ENCODE measurements at regions not wholly inside any gene's neighbourhood (a gene's known extent, or its start where the extent isn't known, plus 50 kb on each side); places are given as distances from the start of the nearest gene placed in this dataset.

GRCh38 chr2:128436479-128437203 is 118.0 kb upstream of the HS6ST1 start:
- no peak for DNase-seq (ENCODE audit: low read depth, low spot score)

DNA sequence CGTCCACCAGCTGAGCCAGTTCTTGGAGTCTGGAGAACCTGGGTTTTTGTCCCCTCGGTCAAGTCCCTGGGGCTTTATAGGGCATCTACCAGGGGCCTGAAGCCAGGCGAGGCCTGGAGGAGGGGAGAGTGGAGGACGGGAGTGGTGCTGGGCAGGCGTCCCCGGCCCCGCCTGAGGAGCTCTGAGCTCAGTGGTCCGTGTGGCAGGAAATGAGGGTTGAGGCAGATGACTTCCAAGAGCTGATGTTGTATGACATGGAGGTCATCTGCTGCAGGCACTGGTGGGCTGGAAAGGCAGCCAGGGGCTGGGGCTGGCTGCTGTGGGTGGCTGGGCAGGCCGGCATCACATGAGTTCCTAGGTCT is 118.5 kb upstream of the HS6ST1 start:
- no peak for DNase-seq (ENCODE audit: low read depth, low spot score)

GRCh38 chr2:128438091-128438490 is 119.4 kb upstream of the HS6ST1 start:
- no peak for DNase-seq (ENCODE audit: low read depth, low spot score)

- no peak for DNase-seq (ENCODE audit: low read depth, low spot score)
Measured at GRCh38 chr2:128438586-128438985, 119.9 kb upstream of the HS6ST1 start.

DNA sequence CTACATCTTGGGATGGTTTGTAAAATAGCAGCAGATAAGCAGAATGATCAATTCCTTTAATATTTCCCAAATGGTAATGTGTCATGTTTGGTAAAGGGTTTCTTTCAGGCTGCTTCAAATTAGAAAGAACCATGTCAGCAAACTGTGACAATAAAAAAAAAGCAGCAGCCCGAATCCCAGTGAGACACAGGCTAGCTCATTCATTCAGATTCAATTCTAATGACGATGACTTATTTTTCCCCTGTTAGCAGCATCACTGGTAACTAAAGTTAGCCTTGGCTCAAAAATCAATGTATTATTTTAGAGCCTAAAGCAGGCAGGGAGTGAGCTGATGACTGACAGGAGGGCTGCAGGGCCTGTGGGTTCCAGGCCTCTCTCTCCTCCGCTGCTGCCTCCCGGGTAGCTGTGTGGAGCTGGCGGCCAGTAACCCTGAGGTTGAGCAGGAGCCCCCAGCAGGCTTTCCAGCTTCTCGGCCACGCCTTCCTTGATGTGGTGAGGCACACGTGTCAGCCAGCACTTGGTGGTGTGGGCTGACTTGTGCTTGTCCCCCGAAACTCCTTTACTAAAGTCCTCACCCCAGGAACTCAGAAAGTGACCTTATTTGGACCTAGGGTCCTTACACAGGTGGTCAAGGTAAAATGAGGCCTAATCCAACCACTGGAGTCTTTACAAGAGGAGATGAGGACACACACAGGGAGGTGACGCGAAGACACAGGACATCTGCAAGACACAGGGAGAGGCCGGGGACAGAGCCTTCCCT is 120.5 kb upstream of the HS6ST1 start:
- DNase-seq (ENCODE audit: low read depth, low spot score): no peak

GRCh38 chr2:128439791-128440665 is 121.4 kb upstream of the HS6ST1 start:
- no peak for DNase-seq (ENCODE audit: low read depth, low spot score)

GRCh38 chr2:128440666-128441340 is 122.1 kb upstream of the HS6ST1 start:
- DNase-seq (ENCODE audit: low read depth, low spot score): no peak

DNA sequence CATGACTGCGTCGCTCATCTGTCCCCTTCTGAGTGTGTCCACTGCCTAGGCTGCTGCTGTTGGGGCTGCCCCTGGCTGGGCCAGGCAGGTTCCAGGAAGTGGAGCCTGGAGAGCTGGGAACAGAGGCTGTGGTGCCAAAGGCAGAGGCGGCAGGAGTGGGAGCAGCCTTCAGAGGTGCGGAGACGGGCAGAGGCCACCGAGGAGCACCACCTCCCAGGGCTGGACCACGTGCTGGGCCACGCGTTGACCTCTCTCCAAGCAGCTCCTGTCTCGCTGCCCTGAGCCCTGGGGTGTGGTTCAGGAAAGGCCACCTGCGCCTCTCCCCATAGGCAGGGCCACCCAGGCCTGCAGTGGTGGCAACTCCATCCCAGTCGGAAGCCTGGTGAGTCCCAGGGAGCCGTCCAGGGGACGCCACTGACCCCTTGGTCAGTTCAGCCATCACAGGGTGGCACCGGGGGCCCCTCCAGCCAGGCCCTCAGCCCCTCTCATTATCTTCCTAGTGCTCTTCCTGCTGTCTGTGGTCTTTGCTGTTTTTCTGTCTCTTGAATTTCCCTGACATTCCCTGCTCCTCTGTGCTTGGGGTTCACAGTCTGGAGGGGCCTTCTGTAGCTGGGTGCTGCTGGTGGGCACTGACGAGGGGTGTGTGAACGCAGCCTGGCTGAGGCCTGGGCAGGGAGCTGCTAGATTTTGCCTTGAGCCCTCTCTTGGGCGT is 122.8 kb upstream of the HS6ST1 start:
- no peak for DNase-seq (ENCODE audit: low read depth, low spot score)

- no peak for DNase-seq (ENCODE audit: low read depth, low spot score)
Measured at GRCh38 chr2:128442053-128442751, 123.5 kb upstream of the HS6ST1 start.

GRCh38 chr2:128442891-128443302 is 124.2 kb upstream of the HS6ST1 start:
- no peak for DNase-seq (ENCODE audit: low read depth, low spot score)

GRCh38 chr2:128444121-128444771 is 125.6 kb upstream of the HS6ST1 start:
- DNase-seq (ENCODE audit: low read depth, low spot score): no peak

GRCh38 chr2:128444816-128445522 is 126.3 kb upstream of the HS6ST1 start:
- DNase-seq (ENCODE audit: low read depth, low spot score): no peak

- no peak for DNase-seq (ENCODE audit: low read depth, low spot score)
Measured at GRCh38 chr2:128445523-128445900, 126.8 kb upstream of the HS6ST1 start.

- no peak for DNase-seq (ENCODE audit: low read depth, low spot score)
Measured at GRCh38 chr2:128446049-128446873, 127.6 kb upstream of the HS6ST1 start.

DNA sequence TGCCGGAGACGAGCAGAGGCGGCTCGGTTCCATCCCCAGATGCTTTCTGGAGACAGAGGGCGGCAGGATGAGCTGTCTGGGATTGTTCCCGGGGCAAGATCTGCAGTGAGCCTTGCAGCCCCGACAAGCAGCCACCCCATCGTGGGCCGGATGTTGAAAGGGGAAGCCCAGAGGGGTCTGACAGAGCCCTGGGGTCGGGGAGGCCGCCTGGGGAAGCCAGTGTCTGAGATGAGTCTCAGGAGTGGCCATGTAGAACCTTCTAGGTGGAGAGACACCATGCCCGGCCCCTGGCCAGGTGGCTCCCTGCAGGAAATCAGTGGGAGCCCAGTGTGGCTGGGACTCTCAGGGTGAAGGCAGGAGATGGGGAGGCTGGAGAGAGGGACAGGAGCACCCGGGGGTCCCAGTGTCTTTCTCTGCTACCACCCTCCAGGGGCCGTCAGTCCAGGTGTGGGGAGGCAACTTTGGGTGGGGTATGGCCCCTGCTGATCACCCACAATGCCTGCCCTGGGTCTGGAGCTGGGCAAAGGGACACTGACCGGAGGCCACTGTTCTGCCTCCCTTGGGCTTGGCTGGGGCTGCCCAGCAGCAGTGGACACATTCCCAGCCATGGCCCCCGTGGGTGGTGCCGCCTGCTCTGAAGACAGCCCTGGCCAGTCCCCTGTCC is 128.3 kb upstream of the HS6ST1 start:
- no peak for DNase-seq (ENCODE audit: low read depth, low spot score)

DNA sequence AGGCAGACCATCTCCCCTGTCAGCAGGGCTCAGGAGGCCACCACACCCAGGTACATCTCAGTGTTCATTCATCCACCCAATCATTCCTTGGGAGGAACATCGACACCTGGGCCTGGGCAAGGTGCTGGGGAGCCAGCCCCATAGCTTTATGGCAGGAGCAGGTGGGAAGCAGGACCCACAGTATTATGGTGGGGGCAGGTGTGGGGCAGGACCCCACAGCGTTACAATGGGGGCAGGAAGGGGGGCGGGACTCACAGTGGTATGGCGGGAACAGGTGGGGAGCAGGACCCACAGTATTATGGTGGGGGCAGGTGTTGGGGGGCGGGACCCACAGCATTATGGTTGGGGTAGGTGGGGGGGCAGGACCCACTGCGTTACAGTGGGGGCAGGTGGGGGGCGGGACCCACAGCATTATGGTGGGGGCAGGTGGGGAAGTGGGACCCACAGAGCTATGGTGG is 128.9 kb upstream of the HS6ST1 start:
- no peak for DNase-seq (ENCODE audit: low read depth, low spot score)
